HG03045 (cell line): ENCODE measurements at regions not wholly inside any gene's neighbourhood (a gene's known extent, or its start where the extent isn't known, plus 50 kb on each side); places are given as distances from the start of the nearest gene placed in this dataset.
"Not testable (repeated sequence)": the region's sequence is repeated elsewhere in the genome, so short reads cannot be mapped to it uniquely, and the experiment has no call there.

ENCODE experiments used
- ATAC-seq: cut with Tn5 transposase; IDR thresholded peaks from one replicate; pipeline ENCODE4 v1.9.1; 2021; ENCODE audit warnings: mild to moderate bottlenecking, moderate library complexity; ENCODE audit not compliant: unreplicated experiment

- no peak for ATAC-seq
Observed at GRCh38 chr5:148880197-148880596, 53.8 kb downstream of the ADRB2 start.

DNA sequence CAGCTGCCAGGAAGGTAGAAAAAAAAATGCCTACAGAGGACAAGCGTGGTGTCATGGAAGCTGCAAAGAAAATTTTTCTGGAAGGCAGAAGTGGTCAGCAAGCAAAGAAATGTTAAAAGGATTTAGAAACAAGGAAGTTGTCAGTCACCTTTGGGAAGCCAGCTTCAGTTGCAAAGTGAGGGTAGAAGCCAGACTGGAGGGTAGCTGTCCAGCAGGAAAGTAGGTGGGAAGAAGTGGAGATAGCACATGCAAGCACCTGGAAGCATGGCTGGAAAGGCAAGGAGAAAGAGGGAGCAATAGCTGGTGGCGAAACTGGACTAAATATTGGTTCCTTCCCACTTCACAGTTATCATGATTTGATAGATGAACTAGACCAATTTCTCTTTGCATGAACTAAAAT lies 54.3 kb downstream of the ADRB2 start:
- ATAC-seq = no peak

DNA sequence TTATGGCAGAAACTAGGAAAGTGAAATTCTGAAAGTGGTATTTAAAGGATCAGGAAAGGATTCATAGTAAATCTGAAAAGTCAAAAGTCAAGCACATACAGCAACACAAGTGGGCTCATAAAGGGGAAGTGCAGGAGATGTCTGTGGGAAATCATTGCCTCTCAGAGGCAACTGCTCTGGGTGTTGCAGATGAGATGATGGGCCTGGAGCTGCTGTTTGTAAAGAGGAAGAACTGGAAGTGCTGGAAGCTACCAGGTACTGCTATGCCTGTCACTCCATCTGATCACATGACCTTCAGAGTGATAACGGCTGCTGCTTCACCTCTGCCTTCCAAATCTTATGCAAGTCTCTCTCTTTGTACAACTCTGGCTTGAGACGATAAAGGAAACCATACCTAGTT lies 55.9 kb downstream of the ADRB2 start:
- no peak for ATAC-seq

GRCh38 chr5:148884339-148885020 lies 58.1 kb downstream of the ADRB2 start:
- no peak for ATAC-seq

GRCh38 chr5:148887123-148887881 lies 60.9 kb downstream of the ADRB2 start:
- no peak for ATAC-seq

- not testable (repeated sequence) for ATAC-seq
Observed at GRCh38 chr5:148889936-148890335, 63.5 kb downstream of the ADRB2 start.

DNA sequence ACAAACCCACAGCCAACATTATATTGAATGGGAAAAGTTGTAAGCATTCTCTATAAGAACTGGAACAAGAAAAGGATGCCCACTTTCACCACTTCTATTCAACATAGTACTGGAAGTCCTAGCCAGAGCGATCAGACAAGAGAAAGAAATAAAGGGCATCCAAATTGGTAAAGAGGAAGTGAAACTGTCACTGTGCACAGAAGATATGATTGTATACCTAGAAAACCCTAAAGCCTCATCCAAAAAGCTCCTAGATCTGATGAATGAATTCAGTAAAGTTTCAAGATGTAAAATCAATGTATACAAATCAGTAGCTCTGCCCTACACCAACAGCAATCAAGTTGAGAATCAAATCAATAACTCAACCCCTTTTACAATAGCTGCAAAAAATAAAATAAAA lies 69.0 kb downstream of the ADRB2 start:
- ATAC-seq = not testable (repeated sequence)

- ATAC-seq = no peak
Observed at GRCh38 chr5:148897842-148898241, 71.4 kb downstream of the ADRB2 start.

- ATAC-seq = no peak
Observed at GRCh38 chr5:148898413-148899075, 72.1 kb downstream of the ADRB2 start.

DNA sequence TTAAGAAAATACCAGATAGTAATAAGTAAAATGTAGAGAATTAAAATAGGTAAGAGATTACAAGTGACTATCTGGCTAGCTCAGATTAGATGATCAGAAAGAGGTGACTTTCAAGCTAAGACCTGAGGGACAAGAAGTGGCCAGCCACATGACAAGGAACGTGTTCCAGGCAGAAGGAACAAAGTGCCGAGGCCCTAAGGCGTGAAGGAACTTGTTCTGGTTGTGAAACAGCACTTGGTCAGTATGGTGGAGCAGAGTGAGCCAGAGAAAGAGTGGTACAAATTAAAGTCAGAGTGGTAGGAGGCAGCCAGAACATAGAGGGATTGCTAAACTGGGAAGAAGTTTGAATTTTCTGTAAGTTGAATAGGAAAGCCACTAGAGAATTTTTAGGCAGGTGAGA lies 73.6 kb downstream of the ADRB2 start:
- ATAC-seq = no peak

- no peak for ATAC-seq
Observed at GRCh38 chr5:148902478-148902877, 76.1 kb downstream of the ADRB2 start.

GRCh38 chr5:148903587-148903986 lies 77.2 kb downstream of the ADRB2 start:
- no peak for ATAC-seq

DNA sequence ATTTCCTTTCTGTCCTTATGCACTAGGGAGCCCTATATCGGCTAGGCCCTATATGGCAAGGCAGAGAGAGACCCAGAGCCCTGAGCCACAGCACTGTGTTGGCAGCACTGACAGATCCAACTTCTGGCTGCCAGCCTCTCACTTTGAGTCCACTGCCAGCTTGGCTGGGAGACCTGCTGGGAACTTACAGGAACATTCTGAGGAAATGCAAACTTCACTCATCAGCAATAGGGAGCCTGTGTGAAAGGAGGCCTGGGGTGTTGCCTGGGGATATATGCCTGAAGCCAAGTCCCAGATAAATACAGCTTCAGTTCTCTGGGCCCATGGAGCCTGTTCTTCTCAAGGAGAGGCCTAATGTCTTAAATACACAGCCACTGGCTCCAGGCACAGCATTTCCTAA lies 78.0 kb downstream of the ADRB2 start:
- ATAC-seq = no peak

- ATAC-seq = no peak
Observed at GRCh38 chr5:148905541-148905940, 79.1 kb downstream of the ADRB2 start.

GRCh38 chr5:148906968-148907367 lies 80.6 kb downstream of the ADRB2 start:
- ATAC-seq = no peak

DNA sequence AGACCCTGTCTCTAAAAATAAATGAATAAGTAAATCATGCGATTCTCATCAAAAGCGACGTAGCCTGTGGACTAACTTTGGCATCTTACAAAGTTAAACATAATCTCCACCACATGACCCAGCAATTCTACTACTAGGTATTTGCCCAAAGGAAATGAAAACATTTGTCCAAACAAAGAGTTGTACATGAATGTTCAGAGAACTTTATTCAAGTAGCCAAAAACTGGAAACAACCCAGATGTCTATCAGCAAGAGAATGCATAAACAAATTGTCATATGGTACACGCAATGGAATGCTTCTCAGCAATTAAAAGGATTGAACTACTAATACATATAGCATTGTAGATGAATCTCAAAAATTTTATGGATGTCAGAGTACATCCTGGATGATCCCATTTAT lies 82.6 kb downstream of the ADRB2 start:
- ATAC-seq = no peak

DNA sequence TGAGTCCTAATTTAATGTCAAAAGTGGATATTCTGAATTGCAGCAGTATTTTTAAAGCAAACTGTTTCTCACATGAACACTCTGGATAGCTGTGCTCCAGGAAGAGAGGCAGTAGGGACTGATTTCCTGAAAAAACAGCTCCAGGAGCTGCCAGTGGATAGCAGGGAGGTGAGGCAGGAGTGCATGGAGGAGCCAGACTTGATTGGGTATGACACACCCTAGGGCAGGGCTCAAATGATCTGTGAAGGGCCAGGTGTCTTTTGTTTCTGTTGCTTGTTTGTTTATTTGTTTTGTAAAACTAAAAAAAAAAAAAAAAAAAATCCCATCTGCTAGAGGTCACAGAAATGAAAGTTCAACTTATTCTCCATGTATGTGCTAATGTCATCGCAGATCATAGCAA lies 83.4 kb downstream of the ADRB2 start:
- no peak for ATAC-seq

GRCh38 chr5:148910216-148910615 lies 83.8 kb downstream of the ADRB2 start:
- no peak for ATAC-seq

- no peak for ATAC-seq
Observed at GRCh38 chr5:148910686-148911361, 84.4 kb downstream of the ADRB2 start.

GRCh38 chr5:148911386-148911785 lies 85.0 kb downstream of the ADRB2 start:
- ATAC-seq = no peak

DNA sequence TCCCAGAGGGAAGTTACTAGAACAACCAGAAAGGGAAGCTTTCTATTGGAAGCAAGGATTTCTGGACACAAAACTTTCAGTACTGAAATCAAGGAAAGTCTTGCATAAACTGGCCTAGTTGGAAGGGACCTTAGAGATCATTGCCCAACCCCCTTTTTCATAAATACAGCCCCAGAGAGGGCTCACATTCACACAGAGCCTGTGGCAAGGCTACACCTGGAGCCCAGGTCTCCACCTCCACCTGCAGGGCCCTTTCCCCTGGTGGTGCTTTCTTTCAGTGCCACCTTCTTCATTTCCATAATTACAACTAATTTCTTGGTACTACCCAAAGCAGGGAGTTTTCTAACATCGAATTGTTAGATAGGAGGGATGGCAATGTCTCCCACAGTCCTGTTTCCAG lies 85.7 kb downstream of the ADRB2 start:
- no peak for ATAC-seq
